ENCODE measurements at regions not wholly inside any gene's neighbourhood (a gene's known extent, or its start where the extent isn't known, plus 50 kb on each side); places are given as distances from the start of the nearest gene placed in this dataset.

- no peaks in the 10 kb centered on the region for H3K27me3 Mint-ChIP-seq
Measured at GRCh38 chr9:12975496-12975895, 200.7 kb downstream of the LURAP1L start.

DNA sequence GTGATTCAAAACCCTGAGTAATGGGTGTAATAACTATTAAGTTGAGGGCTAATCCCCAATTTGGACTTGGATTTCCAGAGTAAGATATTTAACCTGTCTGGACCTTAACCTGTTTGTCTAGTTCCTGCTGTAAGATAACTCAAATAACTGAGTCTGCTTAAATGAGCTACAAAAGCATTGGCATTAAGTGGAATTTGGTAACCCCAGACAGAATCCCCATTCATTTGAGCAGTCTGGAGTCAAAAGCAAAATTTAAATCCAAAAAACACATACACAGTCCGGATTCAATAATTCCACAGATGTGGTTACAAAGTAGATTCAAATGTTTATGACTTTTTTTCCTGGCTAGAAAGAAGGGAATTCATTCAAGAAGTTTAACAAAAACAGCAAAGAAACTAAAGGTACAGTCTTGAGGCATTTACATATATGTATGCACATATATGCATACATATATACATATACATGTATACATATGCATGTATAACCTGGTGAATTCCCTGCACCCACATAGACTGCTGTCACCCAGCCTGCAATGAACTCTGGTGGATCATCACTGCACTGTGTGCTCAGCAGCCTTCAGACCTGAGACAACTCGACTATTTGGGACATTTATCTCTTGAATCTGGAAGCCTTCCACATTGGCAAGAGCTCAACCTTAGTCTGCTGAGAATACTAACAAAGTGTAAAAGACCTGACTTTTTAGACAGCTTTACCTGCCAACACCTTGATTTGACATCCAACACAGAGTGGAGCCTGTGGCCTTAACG is 205.4 kb downstream of the LURAP1L start:
- POLR2A ChIA-PET: no interaction called here
- Mint-ChIP-seq H3K9me3 (peaks cover 3 to 22% (median 6%) of the 10 kb centered on the region in 9 donors), H3K27ac (no peak overlapping the region), H3K36me3 (no peaks in the 10 kb centered on the region), H3K4me3 (no peak overlapping the region), H3K4me1 (no peaks in the 10 kb centered on the region), H3K27me3 (no peaks in the 10 kb centered on the region)
- ATAC-seq (no peak), DNase-seq (no peak)

More at GRCh38 chr9:12975496-12975895, 200.7 kb downstream of the LURAP1L start:
- Mint-ChIP-seq H3K27ac (no peak overlapping the region), H3K4me3 (no peak overlapping the region), H3K36me3 (no peaks in the 10 kb centered on the region), H3K4me1 (no peaks in the 10 kb centered on the region), H3K9me3 (peaks cover 0 to 9% (median 5%) of the 10 kb centered on the region in 9 donors)
- POLR2A ChIA-PET: no interaction called here
- no peak for ATAC-seq
- DNase-seq: no peak

DNA sequence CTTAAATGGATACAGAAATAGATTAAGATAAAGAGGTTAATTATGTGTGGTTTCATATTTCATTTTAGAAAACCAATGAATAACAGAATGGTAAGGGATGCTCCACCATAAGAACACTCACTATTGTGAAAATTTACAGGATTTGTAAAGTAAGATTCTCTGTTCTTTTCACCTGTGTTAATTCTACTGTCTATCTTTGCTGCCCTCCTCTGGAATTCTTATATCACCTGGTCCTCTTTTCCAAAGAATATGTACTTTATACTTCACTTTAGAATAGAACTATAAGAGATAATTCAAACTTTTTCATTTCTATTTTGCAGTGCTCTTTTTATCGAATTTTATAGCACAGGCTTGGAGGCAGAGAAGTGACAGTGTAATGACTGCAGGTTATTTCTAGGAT is 213.4 kb downstream of the LURAP1L start:
- no peak overlapping the region for H3K27ac Mint-ChIP-seq
- POLR2A ChIA-PET: no interaction called here
- H3K27me3 Mint-ChIP-seq: peaks cover 0 to 3% (median 0%) of the 10 kb centered on the region in 5 donors
- DNase-seq (no peak), ATAC-seq (no peak)
- no peak overlapping the region for H3K4me3 Mint-ChIP-seq
- H3K36me3 Mint-ChIP-seq: no peaks in the 10 kb centered on the region
- H3K9me3 Mint-ChIP-seq: peaks cover 0 to 27% (median 7%) of the 10 kb centered on the region in 9 donors
- H3K4me1 Mint-ChIP-seq: no peaks in the 10 kb centered on the region

DNA sequence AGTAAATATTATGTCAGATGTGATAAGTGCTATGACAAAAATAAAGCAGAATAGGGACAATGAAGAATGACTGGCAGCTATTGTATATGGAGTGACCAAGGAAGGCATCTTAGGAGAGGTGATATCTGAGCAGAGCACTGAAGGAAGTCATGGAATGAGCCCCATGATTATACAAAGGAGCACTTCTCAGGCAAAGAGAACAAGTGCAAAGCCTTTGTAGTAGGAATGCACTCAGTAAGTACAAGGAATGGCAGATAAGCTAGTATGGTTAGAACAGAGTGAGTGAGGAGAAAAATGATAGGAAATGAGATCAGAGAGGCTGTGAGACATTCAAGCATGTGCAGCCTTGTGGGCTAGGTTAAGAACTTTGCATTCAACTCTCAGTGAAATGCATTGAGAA is 214.8 kb downstream of the LURAP1L start:
- POLR2A ChIA-PET: no interaction called here
- Mint-ChIP-seq H3K4me3 (no peak overlapping the region), H3K27ac (no peak overlapping the region), H3K4me1 (no peaks in the 10 kb centered on the region), H3K36me3 (no peaks in the 10 kb centered on the region), H3K27me3 (peaks cover 0 to 3% (median 0%) of the 10 kb centered on the region in 5 donors), H3K9me3 (peaks cover 0 to 27% (median 7%) of the 10 kb centered on the region in 9 donors)
- DNase-seq (no peak), ATAC-seq (no peak)

DNA sequence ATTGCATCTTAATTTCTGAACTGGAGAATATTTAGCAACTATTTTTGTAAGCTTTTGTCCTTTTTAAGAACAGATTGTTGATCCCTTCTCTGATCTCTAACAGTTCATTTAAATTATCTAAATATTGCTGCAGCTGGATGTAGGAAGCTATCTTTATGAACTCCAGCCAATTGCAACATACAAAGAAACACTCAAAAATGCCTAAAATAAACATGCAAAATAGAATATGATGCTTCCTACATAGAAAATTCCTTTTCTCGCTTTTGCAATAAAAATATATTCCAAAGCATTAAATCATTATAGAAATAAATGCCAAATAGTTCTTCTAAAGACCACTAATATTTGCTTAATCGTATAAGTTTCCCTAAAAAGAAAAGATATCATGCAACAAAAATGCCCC is 218.6 kb downstream of the LURAP1L start:
- Mint-ChIP-seq H3K9me3 (peaks cover 0 to 29% (median 5%) of the 10 kb centered on the region in 9 donors), H3K4me1 (no peaks in the 10 kb centered on the region), H3K36me3 (no peaks in the 10 kb centered on the region), H3K27ac (no peak overlapping the region), H3K4me3 (no peak overlapping the region), H3K27me3 (peaks cover 0 to 3% (median 0%) of the 10 kb centered on the region in 5 donors)
- ATAC-seq (no peak), DNase-seq (no peak)
- POLR2A ChIA-PET: no interaction called here

DNA sequence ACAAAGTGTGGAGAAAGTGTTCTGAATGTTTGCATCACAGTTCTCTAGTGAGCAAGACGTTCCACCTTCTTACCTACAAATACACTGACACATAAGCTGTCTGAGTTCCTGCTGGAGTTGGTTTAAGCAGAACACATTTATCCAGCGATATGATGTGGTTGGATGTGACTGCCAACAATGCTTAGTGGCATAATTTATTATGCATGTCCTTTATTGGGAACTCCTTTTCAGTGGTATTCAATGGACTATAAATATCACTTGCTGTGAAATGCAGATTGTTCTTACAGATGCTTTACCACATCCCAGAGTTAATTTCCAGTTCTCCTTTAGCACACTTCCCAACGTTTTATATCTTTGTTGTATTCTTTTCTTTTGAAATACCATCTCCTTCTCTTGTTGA is 222.2 kb downstream of the LURAP1L start:
- H3K4me3 Mint-ChIP-seq: no peak overlapping the region
- no peaks in the 10 kb centered on the region for H3K4me1 Mint-ChIP-seq
- DNase-seq (no peak), ATAC-seq (no peak)
- H3K36me3 Mint-ChIP-seq: no peaks in the 10 kb centered on the region
- no peak overlapping the region for H3K27ac Mint-ChIP-seq
- POLR2A ChIA-PET: no interaction called here
- H3K27me3 Mint-ChIP-seq: no peaks in the 10 kb centered on the region
- H3K9me3 Mint-ChIP-seq: peaks cover 0 to 19% (median 5%) of the 10 kb centered on the region in 9 donors

GRCh38 chr9:13001989-13002580 is 227.3 kb downstream of the LURAP1L start:
- POLR2A ChIA-PET: no interaction called here
- Mint-ChIP-seq H3K36me3 (no peaks in the 10 kb centered on the region), H3K27ac (no peak overlapping the region), H3K4me3 (no peak overlapping the region), H3K9me3 (peaks cover 0 to 5% (median 3%) of the 10 kb centered on the region in 9 donors), H3K4me1 (no peaks in the 10 kb centered on the region), H3K27me3 (no peaks in the 10 kb centered on the region)
- ATAC-seq (no peak), DNase-seq (no peak)

DNA sequence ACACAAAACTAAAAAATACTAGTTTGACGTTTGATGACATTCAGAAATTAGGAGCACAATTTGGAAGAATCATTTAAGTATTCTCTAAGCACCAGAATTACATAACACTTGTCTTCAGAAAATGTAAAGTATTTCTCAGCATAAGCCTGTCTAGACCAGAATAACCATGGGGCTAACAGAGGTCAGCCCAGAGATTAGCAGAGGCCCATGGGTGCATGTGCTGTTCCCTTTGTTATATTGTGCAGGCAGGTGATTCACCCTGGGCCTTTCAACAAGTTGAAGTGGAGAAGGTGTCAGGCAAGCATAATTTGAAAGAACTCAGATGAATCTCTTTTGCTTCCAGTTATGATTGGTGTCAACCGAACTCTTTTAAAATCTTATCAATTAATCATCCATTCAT is 227.9 kb downstream of the LURAP1L start:
- H3K36me3 Mint-ChIP-seq: no peaks in the 10 kb centered on the region
- peaks cover 0 to 5% (median 3%) of the 10 kb centered on the region in 9 donors for H3K9me3 Mint-ChIP-seq
- DNase-seq (no peak), ATAC-seq (no peak)
- H3K4me3 Mint-ChIP-seq: no peak overlapping the region
- H3K27me3 Mint-ChIP-seq: no peaks in the 10 kb centered on the region
- no peaks in the 10 kb centered on the region for H3K4me1 Mint-ChIP-seq
- POLR2A ChIA-PET: no interaction called here
- no peak overlapping the region for H3K27ac Mint-ChIP-seq

- H3K4me3 Mint-ChIP-seq: no peak overlapping the region
- no peak overlapping the region for H3K27ac Mint-ChIP-seq
- H3K36me3 Mint-ChIP-seq: no peaks in the 10 kb centered on the region
- ATAC-seq (no peak), DNase-seq (no peak)
- H3K9me3 Mint-ChIP-seq: peaks cover 0 to 21% (median 8%) of the 10 kb centered on the region in 9 donors
- POLR2A ChIA-PET: no interaction called here
- H3K27me3 Mint-ChIP-seq: no peaks in the 10 kb centered on the region
- H3K4me1 Mint-ChIP-seq: no peaks in the 10 kb centered on the region
Measured at GRCh38 chr9:13009871-13010270, 235.1 kb downstream of the LURAP1L start.

GRCh38 chr9:13013991-13014883 is 239.4 kb downstream of the LURAP1L start:
- Mint-ChIP-seq H3K4me3 (no peak overlapping the region), H3K36me3 (no peaks in the 10 kb centered on the region), H3K27ac (no peak overlapping the region), H3K27me3 (no peaks in the 10 kb centered on the region), H3K4me1 (no peaks in the 10 kb centered on the region), H3K9me3 (peaks cover 0 to 10% (median 5%) of the 10 kb centered on the region in 9 donors)
- no peak for ATAC-seq
- POLR2A ChIA-PET: no interaction called here
- DNase-seq: no peak

GRCh38 chr9:13017260-13017659 is 242.4 kb downstream of the LURAP1L start:
- POLR2A ChIA-PET: no interaction called here
- no peaks in the 10 kb centered on the region for H3K36me3 Mint-ChIP-seq
- ATAC-seq (no peak), DNase-seq (no peak)
- H3K27ac Mint-ChIP-seq: no peak overlapping the region
- no peak overlapping the region for H3K4me3 Mint-ChIP-seq
- H3K9me3 Mint-ChIP-seq: peaks cover 0 to 17% (median 2%) of the 10 kb centered on the region in 9 donors
- no peaks in the 10 kb centered on the region for H3K27me3 Mint-ChIP-seq
- no peaks in the 10 kb centered on the region for H3K4me1 Mint-ChIP-seq

DNA sequence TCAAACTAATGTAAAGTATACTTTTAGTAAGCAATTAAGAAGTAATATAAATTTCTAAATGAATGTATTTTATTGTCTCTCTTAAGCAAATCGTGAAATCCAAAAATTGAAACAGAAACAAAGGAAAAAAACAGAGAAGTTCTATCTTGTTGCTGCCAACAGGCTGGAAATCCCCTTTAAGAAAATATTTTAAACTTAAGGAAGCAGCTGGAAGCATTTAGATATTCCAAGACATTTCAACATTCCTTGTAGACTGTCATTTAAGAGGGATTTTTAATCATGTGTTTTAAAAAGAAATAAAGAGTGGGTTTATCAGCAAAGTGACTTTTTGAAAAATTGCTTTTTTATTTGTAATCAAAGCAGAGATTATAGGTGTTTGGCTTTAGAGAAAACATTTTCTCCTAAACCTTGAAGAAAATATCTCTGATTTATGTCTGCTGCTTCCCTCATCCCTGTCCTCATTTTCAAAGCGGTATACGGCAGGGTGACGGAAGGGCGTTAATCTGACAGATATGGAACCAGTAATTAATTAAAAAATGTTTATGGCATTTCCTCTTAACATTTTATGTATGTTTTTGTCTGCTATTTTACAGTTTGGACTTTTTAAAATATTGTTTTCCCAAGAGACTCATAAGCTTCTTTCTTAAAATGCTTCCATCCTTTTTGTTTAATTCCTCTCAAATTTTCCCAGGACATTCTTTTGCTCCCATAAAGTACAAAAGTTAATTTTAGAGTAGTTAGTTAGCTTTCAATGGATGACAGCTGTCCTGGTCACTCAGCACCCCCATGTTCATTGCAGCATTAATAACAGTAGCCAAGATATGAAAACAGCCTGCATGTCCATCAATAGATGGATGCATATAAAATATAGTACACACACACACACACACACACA is 245.6 kb downstream of the LURAP1L start:
- no peak overlapping the region for H3K4me3 Mint-ChIP-seq
- no peak for DNase-seq
- no peak for ATAC-seq
- H3K4me1 Mint-ChIP-seq: no peaks in the 10 kb centered on the region
- no peaks in the 10 kb centered on the region for H3K36me3 Mint-ChIP-seq
- peaks cover 0 to 16% (median 2%) of the 10 kb centered on the region in 9 donors for H3K9me3 Mint-ChIP-seq
- peak overlapping the region in 1 of 10 donors; percentile 3 for H3K27ac Mint-ChIP-seq
- no peaks in the 10 kb centered on the region for H3K27me3 Mint-ChIP-seq
- POLR2A ChIA-PET: no interaction called here

All from naive thymus-derived CD8-positive, alpha-beta T cell (primary cell).